Fibroblast of the aortic adventitia (primary cell): ENCODE measurements at regions not wholly inside any gene's neighbourhood (a gene's known extent, or its start where the extent isn't known, plus 50 kb on each side); places are given as distances from the start of the nearest gene placed in this dataset.
A peak's percentile ranks its signal among the peaks of the same experiment; 100 is the strongest.

Experiments
- DNase-seq: peaks from one replicate; pipeline ENCODE4 v3.0.0-alpha.2; 2010; ENCODE audit warnings: low read depth
- H3K4me3 ChIP-seq: 2 replicates; pipeline ENCODE4 v1.5.1; 2011; ENCODE audit warnings: low read depth, mild to moderate bottlenecking, control low read depth, low read length, moderate library complexity
- CTCF ChIP-seq: IDR thresholded peaks from 2 replicates; pipeline ENCODE4 v1.5.1; 2011; ENCODE audit warnings: mild to moderate bottlenecking, low read length, control low read depth, inconsistent platforms; ENCODE audit not compliant: insufficient read depth

DNA sequence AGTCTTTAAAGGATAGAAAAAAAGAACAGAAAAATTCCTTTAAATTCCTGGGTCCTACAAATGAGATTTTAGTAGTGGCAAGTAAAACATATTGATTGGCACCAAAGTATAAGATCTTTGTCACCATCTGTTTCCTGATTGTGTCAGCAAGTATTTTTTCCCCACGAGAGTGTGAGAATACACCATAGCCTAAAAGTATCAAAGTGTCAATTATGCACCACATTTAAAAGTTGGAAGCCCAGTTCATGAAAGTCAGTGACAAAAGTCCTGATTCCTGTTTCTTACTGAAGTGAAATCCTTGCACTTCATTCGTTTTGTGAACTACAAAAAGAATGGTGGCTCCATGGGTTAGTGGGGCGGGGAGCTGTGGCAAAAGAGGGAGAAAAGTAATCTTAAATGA, 83.8 kb upstream of the DPH6 start:
- H3K4me3 ChIP-seq, result no peak overlapping the region
- no peak for DNase-seq
- TF ChIP-seq CTCF, result no peak

DNA sequence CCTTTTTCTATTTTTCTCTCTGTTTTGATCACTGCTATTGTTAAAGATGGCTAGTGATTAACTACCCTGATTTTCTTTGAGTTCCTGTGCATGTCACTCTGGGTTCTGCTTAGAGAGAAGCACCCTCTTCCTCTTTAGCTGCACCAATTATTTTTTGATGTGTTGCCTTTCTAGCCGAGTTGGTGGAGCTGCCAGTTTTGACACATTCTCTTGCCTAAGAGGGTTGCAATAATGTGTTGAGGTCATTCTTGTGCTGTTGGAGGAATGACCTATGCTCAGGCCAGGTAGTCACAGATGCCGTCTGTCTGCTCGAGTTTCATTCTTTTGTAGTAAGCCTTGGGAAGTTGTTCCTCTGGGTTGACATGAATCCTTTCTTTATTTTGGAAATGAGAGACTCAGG, 84.6 kb upstream of the DPH6 start:
- no peak for TF ChIP-seq CTCF
- H3K4me3 ChIP-seq, result no peak overlapping the region
- peak; percentile 37 for DNase-seq

GRCh38 chr15:35630985-35631384, 85.0 kb upstream of the DPH6 start:
- no peak overlapping the region for H3K4me3 ChIP-seq
- TF ChIP-seq CTCF, result no peak
- DNase-seq, result no peak

GRCh38 chr15:35633677-35634076, 87.7 kb upstream of the DPH6 start:
- no peak for DNase-seq
- H3K4me3 ChIP-seq, result no peak overlapping the region
- TF ChIP-seq CTCF, result no peak

GRCh38 chr15:35646790-35647189, 100.8 kb upstream of the DPH6 start:
- no peak for TF ChIP-seq CTCF
- DNase-seq, result no peak
- no peak overlapping the region for H3K4me3 ChIP-seq

DNA sequence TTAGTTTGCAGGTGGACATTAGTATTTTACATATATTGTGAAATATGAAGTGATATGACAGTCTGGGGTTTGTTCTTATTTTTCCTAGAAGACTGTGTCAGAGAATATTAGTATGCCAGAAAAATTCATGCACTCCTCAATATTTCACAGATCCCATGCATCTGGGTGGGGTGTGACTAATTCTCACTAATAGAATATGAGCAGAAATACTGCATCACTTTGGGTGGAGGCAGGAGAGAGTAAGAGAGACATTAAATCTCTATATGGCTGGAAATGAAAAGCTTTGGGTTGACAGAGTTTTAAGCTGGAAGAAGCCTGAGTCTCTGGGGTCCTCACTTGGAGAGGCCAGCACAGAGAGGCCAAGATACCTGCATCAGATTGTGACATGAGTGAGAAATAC, 101.3 kb upstream of the DPH6 start:
- DNase-seq, result no peak
- no peak for TF ChIP-seq CTCF
- H3K4me3 ChIP-seq, result no peak overlapping the region

DNA sequence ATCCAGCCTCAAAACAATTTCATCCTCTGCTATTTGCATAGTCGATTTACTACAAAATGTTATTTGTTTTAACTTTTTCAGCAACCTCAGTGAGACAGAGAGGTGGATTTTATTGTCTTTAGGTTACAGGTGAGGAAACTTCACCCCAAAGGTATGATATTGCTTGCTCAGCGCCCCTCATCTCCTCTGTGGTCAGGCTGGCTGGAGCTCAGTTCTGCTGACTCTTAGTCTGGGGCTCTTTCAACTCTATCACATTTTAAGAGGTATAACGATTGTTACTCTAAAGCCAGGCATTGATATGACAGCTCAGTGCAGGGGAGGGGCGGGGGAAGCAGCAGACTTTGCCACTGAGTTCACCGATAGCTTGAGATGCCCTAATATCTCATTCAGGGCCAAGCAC, 103.0 kb upstream of the DPH6 start:
- no peak overlapping the region for H3K4me3 ChIP-seq
- no peak for DNase-seq
- TF ChIP-seq CTCF, result no peak
